OCI-LY7 (cell line): ENCODE measurements at regions not wholly inside any gene's neighbourhood (a gene's known extent, or its start where the extent isn't known, plus 50 kb on each side); places are given as distances from the start of the nearest gene placed in this dataset.

Source experiments
- BruUV-seq: library from RNA; stranded (reverse); fragments of 400-500 nt; replicated peaks from 2 replicates; lab custom pipeline; 2021; lab: Mats Ljungman, UMichigan
- CTCF ChIA-PET: fragments of 300-600 bp; sonication (Branson Sonifier 250); formaldehyde crosslinking; loops from one replicate; lab custom pipeline; 2022; ENCODE audit warnings: antibody characterized with exemption; ENCODE audit not compliant: unreplicated experiment; lab: Charles Lee
- POLR2A ChIA-PET: fragments of 300-600 bp; sonication (Branson Sonifier 250); formaldehyde crosslinking; loops from one replicate; lab custom pipeline; 2022; ENCODE audit warnings: antibody characterized with exemption; lab: Charles Lee
- DNase-seq: peaks from one replicate; pipeline ENCODE4 v3.0.0-alpha.2; 2015; ENCODE audit warnings: low spot score
- H2AFZ ChIP-seq: fragments of 200-600 bp; sonication (generic), shearing (Covaris generic); 2 replicates; pipeline ENCODE4 v1.6.1; 2014; ENCODE audit warnings: mild to moderate bottlenecking, antibody characterized with exemption, low read length, moderate library complexity
- H3K27ac ChIP-seq: fragments of 200-600 bp; sonication (generic); 2 replicates; pipeline ENCODE4 v1.5.1; 2014; ENCODE audit warnings: mixed run types, low read depth, mild to moderate bottlenecking, moderate library complexity, low read length, inconsistent platforms; ENCODE audit not compliant: poor library complexity, severe bottlenecking
- H3K36me3 ChIP-seq: fragments of 200-600 bp; sonication (generic); 2 replicates; pipeline ENCODE4 v1.6.1; 2014; ENCODE audit warnings: mild to moderate bottlenecking, antibody characterized with exemption, low read length, moderate library complexity, mixed read lengths; ENCODE audit not compliant: insufficient read depth
- H3K4me1 ChIP-seq: fragments of 200-600 bp; sonication (generic); 2 replicates; pipeline ENCODE4 v1.5.1; 2014; ENCODE audit warnings: mild to moderate bottlenecking, low read length; ENCODE audit not compliant: insufficient read depth, poor library complexity, severe bottlenecking
- H3K4me2 ChIP-seq: fragments of 200-600 bp; sonication (generic); 2 replicates; pipeline ENCODE4 v1.6.1; 2014; ENCODE audit warnings: mild to moderate bottlenecking, low read length
- H3K4me3 ChIP-seq: fragments of 200-600 bp; sonication (generic); 2 replicates; pipeline ENCODE4 v1.5.1; 2014; ENCODE audit warnings: mild to moderate bottlenecking, low read depth, low read length; ENCODE audit not compliant: poor library complexity, severe bottlenecking
- H3K79me2 ChIP-seq: fragments of 200-600 bp; sonication (generic); 2 replicates; pipeline ENCODE4 v1.6.1; 2016; ENCODE audit warnings: low read depth, mild to moderate bottlenecking, low read length, moderate library complexity, mixed read lengths; ENCODE audit not compliant: insufficient read depth
- H3K9me2 ChIP-seq: fragments of 200-600 bp; sonication (generic); 2 replicates; pipeline ENCODE4 v1.6.1; 2016; ENCODE audit warnings: mild to moderate bottlenecking, low read length, mixed read lengths; ENCODE audit not compliant: insufficient read depth
- H3K9me3 ChIP-seq: fragments of 200-600 bp; sonication (generic); 2 replicates; pipeline ENCODE4 v1.6.1; 2014; ENCODE audit warnings: mild to moderate bottlenecking, mixed run types, low read length, mixed read lengths
- H4K20me1 ChIP-seq: fragments of 200-600 bp; sonication (generic); 2 replicates; pipeline ENCODE4 v1.6.1; 2014; ENCODE audit warnings: mild to moderate bottlenecking, antibody characterized with exemption, low read length, moderate library complexity, mixed read lengths; ENCODE audit not compliant: insufficient read depth
- CTCF ChIP-seq: fragments of 200-600 bp; sonication (generic); conservative IDR thresholded peaks from 2 replicates; pipeline ENCODE4 v1.5.1; 2014; ENCODE audit warnings: mild to moderate bottlenecking, antibody characterized with exemption, low read length, moderate library complexity, mixed read lengths
- EZH2phosphoT487 ChIP-seq: fragments of 200-600 bp; sonication (generic); IDR thresholded peaks from 2 replicates; pipeline ENCODE4 v1.6.1; 2018; ENCODE audit warnings: low read depth, borderline replicate concordance, mild to moderate bottlenecking, mixed run types, antibody characterized with exemption, low read length, moderate library complexity, mixed read lengths
- intact Hi-C: fragments of 100-400 bp; cut with micrococcal nuclease; formaldehyde crosslinking; loops from one replicate; pipeline ENCODE4 v1.10.0; 2022; ENCODE audit not compliant: unreplicated experiment

GRCh38 chr13:47858042-47859025 lies 142.7 kb downstream of the SUCLA2 start:
- no peaks in the 10 kb centered on the region for H4K20me1 ChIP-seq
- H3K27ac ChIP-seq, result no peak overlapping the region
- intact Hi-C loops, result no loop called here
- H3K4me3 ChIP-seq, result no peak overlapping the region
- H3K9me2 ChIP-seq, result no peaks in the 10 kb centered on the region
- no peak overlapping the region for H3K4me2 ChIP-seq
- no peak overlapping the region for H2AFZ ChIP-seq
- no peak for TF ChIP-seq EZH2phosphoT487
- TF ChIP-seq CTCF, result no peak
- no peaks in the 10 kb centered on the region for H3K4me1 ChIP-seq
- no peaks in the 10 kb centered on the region for H3K79me2 ChIP-seq
- ChIA-PET CTCF (no interaction called here), POLR2A (interaction anchor here (0.6 kb wide), 2 partner anchors 367 to 766 kb away, joined by 3 read pairs; no protein-coding TSS in a partner anchor)
- no TSS peak for BruUV-seq
- no peaks in the 10 kb centered on the region for H3K36me3 ChIP-seq
- no peaks in the 10 kb centered on the region for H3K9me3 ChIP-seq
- no peak for DNase-seq

- Histone ChIP-seq H2AFZ (no peak overlapping the region), H3K9me2 (no peaks in the 10 kb centered on the region), H3K4me2 (no peak overlapping the region), H3K4me1 (no peaks in the 10 kb centered on the region), H4K20me1 (no peaks in the 10 kb centered on the region), H3K79me2 (no peaks in the 10 kb centered on the region), H3K4me3 (no peak overlapping the region), H3K27ac (no peak overlapping the region), H3K9me3 (no peaks in the 10 kb centered on the region), H3K36me3 (no peaks in the 10 kb centered on the region)
- intact Hi-C loops, result no loop called here
- ChIA-PET POLR2A (no interaction called here), CTCF (no interaction called here)
- no TSS peak for BruUV-seq
- TF ChIP-seq EZH2phosphoT487, result no peak
- TF ChIP-seq CTCF, result no peak
- DNase-seq, result no peak
Observed at GRCh38 chr13:47853236-47853635, 147.8 kb downstream of the SUCLA2 start.

GRCh38 chr13:47846886-47847285 lies 154.2 kb downstream of the SUCLA2 start:
- Histone ChIP-seq H3K27ac (no peak overlapping the region), H3K4me1 (no peaks in the 10 kb centered on the region), H3K9me2 (no peaks in the 10 kb centered on the region), H3K9me3 (no peaks in the 10 kb centered on the region), H3K79me2 (no peaks in the 10 kb centered on the region), H3K36me3 (no peaks in the 10 kb centered on the region), H3K4me3 (no peak overlapping the region), H2AFZ (no peak overlapping the region), H4K20me1 (no peaks in the 10 kb centered on the region), H3K4me2 (no peak overlapping the region)
- ChIA-PET POLR2A (no interaction called here), CTCF (no interaction called here)
- BruUV-seq, result no TSS peak
- no peak for DNase-seq
- intact Hi-C loops, result no loop called here
- TF ChIP-seq CTCF, result no peak
- no peak for TF ChIP-seq EZH2phosphoT487
